Small intestine (tissue), 7 donors: ENCODE measurements at regions not wholly inside any gene's neighbourhood (a gene's known extent, or its start where the extent isn't known, plus 50 kb on each side); places are given as distances from the start of the nearest gene placed in this dataset.

ENCODE experiments used
- DNase-seq, 2 donors: peaks; one replicate each; pipeline versions ENCODE4 v3.0.0 to v3.0.0-alpha.2; 2013
- FAIRE-seq: peaks from 2 replicates; lab custom pipeline; 2012; peaks lifted over from hg19 to GRCh38; lab: Jason Lieb, UNC
- H3K27ac ChIP-seq, 3 donors: one replicate each; pipeline ENCODE4 v1.5.1; 2013; ENCODE audit warnings: low read length in 2 of 3, mild to moderate bottlenecking in 2 of 3, control low read depth in 1 of 3, inconsistent platforms in 1 of 3, low read depth in 1 of 3, moderate library complexity in 1 of 3
- H3K27me3 ChIP-seq, 3 donors: one replicate each; pipeline ENCODE4 v1.6.1; 2013; ENCODE audit warnings: low read length in 3 of 3, inconsistent platforms in 1 of 3; ENCODE audit not compliant: control insufficient read depth in 3 of 3, insufficient read depth in 3 of 3
- H3K36me3 ChIP-seq, 3 donors: one replicate each; pipeline ENCODE4 v1.6.1; 2013; ENCODE audit warnings: low read length in 3 of 3, inconsistent platforms in 1 of 3, low read depth in 1 of 3, mild to moderate bottlenecking in 1 of 3, moderate library complexity in 1 of 3; ENCODE audit not compliant: control insufficient read depth in 3 of 3, insufficient read depth in 2 of 3
- H3K4me1 ChIP-seq, 3 donors: one replicate each; pipeline ENCODE4 v1.6.1; 2013; ENCODE audit warnings: low read length in 2 of 3, inconsistent platforms in 1 of 3, low read depth in 1 of 3, mild to moderate bottlenecking in 1 of 3, moderate library complexity in 1 of 3; ENCODE audit not compliant: control insufficient read depth in 3 of 3, insufficient read depth in 2 of 3
- H3K4me3 ChIP-seq, 3 donors: one replicate each; pipeline ENCODE4 v1.5.1; 2013; ENCODE audit warnings: low read length in 3 of 3, control low read depth in 1 of 3, inconsistent platforms in 1 of 3, low read depth in 1 of 3, mild to moderate bottlenecking in 1 of 3, moderate library complexity in 1 of 3
- H3K9me3 ChIP-seq, 2 donors: one replicate each; pipeline ENCODE4 v1.6.1; 2013; ENCODE audit warnings: low read depth in 1 of 2, low read length in 1 of 2; ENCODE audit not compliant: control insufficient read depth in 2 of 2, insufficient read depth in 1 of 2
- WGBS, 3 donors: extraction: QIAGEN DNeasy Blood & Tissue Kit; methylation state at CpG; one replicate each; pipeline ENCODE4 v1.1.7; 2013; 5-methylcytosine and 5-hydroxymethylcytosine counted together
- donor health status: healthy with polysubstance abuse.
- donor health status: control.
- donor health status: control.
- donor health status: Bipolar disorder and iron deficiency.
- donor health status: healthy.

DNA sequence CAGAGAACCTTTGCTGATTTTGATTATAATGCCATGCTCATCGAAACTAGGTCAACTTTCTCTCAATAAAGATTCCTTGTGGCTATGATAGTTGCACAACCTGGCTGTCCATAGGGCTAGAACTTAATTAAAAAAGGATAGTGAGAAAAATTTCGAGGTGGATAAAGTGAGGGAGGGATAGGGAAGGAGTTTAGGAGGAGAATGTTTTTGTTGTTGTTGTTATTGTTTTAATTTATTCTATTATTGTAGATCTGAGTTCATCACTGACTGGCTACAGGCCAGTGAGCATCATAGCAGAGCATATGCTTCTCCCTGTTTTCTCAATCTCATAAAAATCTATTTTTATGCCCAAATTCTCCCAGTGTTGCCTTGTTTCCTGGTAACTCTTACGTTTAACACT lies 688.7 kb upstream of the GRM3 start:
- no peak for DNase-seq
- H3K4me1 ChIP-seq: no peaks in the 10 kb centered on the region
- 47 to 55% (median 48%) methylated on average over 3 of the region's 3 CpGs for WGBS, 3 donors
- H3K27ac ChIP-seq: no peak overlapping the region
- no peak for FAIRE-seq
- peaks cover 0 to 2% of the 10 kb centered on the region in 2 donors for H3K9me3 ChIP-seq
- no peaks in the 10 kb centered on the region for H3K27me3 ChIP-seq
- H3K4me3 ChIP-seq: no peak overlapping the region
- H3K36me3 ChIP-seq: no peaks in the 10 kb centered on the region

DNA sequence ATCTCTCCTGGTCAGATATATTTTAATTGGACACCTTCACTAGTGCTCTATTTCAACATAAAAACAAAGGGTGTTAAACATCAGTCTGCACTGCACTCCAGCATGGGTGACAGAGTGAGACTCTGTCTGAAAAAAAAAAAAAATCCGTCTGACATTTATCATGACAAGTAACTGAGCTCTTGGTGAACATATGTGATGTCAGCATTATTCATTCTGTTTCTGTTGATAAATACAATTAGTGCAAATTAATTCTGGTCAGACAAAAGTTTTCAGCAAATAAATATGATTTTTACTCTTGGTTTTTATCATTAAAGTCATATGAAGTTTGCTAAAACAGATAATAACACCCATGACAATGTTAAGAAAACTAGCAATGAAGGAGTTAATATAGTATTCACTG lies 692.8 kb upstream of the GRM3 start:
- DNase-seq (no peak), FAIRE-seq (no peak)
- 59 to 69% (median 61%) methylated on average over 1 of the region's 1 CpG for WGBS, 3 donors

DNA sequence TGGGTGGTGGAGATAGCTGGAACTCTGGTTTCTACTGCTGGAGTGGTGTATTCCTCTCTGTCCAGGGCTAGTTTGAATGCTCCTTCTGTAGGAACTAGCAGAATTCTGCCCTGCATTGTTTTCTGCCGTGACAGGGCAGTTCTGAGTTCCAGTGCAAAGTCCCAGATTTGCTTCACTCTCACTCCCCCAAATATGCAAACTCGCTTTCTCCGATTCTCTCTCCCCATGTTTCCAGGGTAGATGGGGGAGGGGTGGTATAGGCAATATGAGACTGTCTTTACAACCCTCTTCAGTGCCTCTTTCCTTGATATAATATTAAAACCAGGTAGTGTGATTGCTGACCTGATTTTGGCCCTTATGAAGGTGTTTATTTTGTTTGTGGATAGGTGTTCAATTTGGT lies 693.3 kb upstream of the GRM3 start:
- Histone ChIP-seq H3K9me3 (peaks cover 2 to 8% of the 10 kb centered on the region in 2 donors), H3K27ac (no peak overlapping the region), H3K36me3 (no peaks in the 10 kb centered on the region), H3K4me1 (no peaks in the 10 kb centered on the region), H3K4me3 (no peak overlapping the region), H3K27me3 (no peaks in the 10 kb centered on the region)
- DNase-seq (no peak), FAIRE-seq (no peak)
- WGBS, 3 donors: 71 to 80% (median 74%) methylated on average over 3 of the region's 3 CpGs

More for the DNA sequence above, 692.8 kb upstream of the GRM3 start:
- Histone ChIP-seq H3K9me3 (peaks cover 2 to 8% of the 10 kb centered on the region in 2 donors), H3K27ac (no peak overlapping the region), H3K4me1 (no peaks in the 10 kb centered on the region), H3K4me3 (no peak overlapping the region), H3K27me3 (no peaks in the 10 kb centered on the region), H3K36me3 (no peaks in the 10 kb centered on the region)

DNA sequence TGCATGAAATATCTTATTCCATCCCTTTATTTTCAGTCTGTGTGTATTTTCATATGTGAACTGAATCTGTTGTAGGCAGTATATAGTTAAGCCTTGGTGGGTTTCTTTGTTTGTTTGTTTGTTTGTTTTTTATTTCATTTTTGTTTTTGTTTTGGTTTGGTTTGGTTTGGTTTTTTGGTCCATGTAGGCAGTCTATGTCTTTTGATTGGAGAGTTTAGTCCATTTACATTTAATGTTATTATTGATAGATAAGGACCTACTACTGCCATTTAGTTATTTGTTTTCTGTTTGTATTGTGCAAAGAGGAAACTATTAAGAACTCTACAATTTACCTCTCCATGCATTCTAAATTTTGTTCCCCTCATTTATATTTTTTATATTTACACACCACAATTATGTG lies 695.9 kb upstream of the GRM3 start:
- Histone ChIP-seq H3K4me3 (no peak overlapping the region), H3K4me1 (no peaks in the 10 kb centered on the region), H3K27me3 (no peaks in the 10 kb centered on the region), H3K27ac (no peak overlapping the region), H3K36me3 (no peaks in the 10 kb centered on the region), H3K9me3 (peaks cover 2 to 8% of the 10 kb centered on the region in 2 donors)
- FAIRE-seq: no peak
- no peak for DNase-seq

DNA sequence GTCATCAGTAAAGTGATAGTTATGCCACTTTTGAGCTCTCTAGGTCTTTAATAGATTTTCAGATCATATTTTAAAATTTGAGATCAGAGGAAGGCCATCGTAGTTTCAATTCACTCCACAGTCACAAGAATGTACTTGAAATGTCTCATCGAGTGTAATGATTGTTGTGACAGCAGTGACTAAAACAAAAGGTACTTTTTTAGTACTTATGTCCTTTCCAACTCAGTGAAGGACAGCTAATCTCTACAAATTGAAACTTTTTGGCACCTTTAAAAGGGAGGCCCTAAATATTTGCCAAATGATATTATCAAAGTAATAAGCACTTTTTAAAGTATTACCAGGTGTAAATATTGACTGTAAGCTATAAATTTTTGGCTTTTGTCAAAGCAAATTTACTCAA lies 702.9 kb upstream of the GRM3 start:
- Histone ChIP-seq H3K27ac (no peak overlapping the region), H3K36me3 (no peaks in the 10 kb centered on the region), H3K27me3 (no peaks in the 10 kb centered on the region), H3K4me1 (no peaks in the 10 kb centered on the region), H3K4me3 (no peak overlapping the region), H3K9me3 (no peaks in the 10 kb centered on the region)
- FAIRE-seq (no peak), DNase-seq (no peak)
- 60 to 76% (median 63%) methylated on average over 2 of the region's 2 CpGs for WGBS, 3 donors

DNA sequence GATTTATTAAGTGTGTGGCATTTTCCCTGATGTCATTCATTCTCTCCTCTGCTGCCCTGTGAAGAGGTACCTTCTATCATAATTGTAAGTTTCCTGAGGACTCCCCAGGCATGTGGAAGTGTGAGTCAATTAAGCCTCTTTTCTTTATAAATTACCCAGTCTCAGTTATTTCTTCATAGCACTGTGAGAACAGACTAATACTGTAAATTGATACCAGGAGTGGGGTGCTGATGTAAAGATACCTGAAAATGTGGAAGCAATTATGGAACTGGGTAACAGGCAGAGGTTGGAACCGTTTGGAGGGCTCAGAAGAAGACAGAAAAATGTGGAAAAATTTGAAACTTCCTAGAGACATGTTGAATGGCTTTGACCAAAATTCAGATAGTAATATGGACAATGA lies 711.8 kb upstream of the GRM3 start:
- DNase-seq (no peak), FAIRE-seq (no peak)
- Histone ChIP-seq H3K9me3 (peaks cover 0 to 7% of the 10 kb centered on the region in 2 donors), H3K27ac (no peak overlapping the region), H3K4me3 (no peak overlapping the region), H3K36me3 (no peaks in the 10 kb centered on the region), H3K4me1 (no peaks in the 10 kb centered on the region), H3K27me3 (no peaks in the 10 kb centered on the region)
- WGBS, 3 donors: 20 to 52% (median 26%) methylated on average over 1 of the region's 1 CpG

DNA sequence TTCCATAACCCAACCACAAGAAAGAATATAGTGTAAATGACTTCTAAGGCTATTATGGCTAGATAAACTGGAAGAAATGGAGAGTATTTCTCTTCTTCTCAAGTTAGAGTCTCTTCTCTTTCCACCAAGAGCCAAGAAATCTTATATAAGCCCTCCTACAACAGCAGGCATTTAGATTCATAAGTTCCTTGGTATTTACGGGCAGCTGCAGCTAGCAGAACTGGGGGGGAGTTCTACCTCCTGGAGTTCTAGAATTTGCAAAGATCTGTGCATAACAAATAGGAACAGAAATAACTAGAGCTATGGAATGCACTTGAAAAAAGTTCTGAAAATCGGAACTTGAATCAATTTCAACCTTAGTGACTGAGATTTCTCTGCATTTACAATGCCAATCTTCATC lies 715.2 kb upstream of the GRM3 start:
- FAIRE-seq: no peak
- Histone ChIP-seq H3K9me3 (peaks cover 0 to 7% of the 10 kb centered on the region in 2 donors), H3K4me3 (no peak overlapping the region), H3K27me3 (no peaks in the 10 kb centered on the region), H3K27ac (no peak overlapping the region), H3K36me3 (no peaks in the 10 kb centered on the region), H3K4me1 (no peaks in the 10 kb centered on the region)
- DNase-seq: no peak
- 49 to 61% (median 51%) methylated on average over 2 of the region's 2 CpGs for WGBS, 3 donors

DNA sequence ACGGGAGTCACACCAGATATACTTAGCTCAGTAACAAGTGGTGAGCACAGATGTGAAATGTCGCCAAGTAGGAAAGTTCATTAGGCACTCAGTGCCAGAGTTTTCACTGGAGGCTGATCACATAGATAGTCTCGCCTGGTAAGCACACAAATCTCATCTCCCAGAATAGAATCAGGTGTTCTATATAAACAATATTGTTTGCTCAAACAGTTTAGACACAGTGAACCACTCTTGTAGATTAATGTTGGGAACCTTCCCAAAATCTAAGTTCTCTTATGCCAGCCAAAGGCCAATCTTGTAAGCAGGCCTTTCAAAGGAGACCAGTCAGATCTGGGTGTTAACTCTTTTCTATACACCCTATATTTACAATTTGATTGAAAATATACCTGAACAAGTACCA lies 716.5 kb upstream of the GRM3 start:
- Histone ChIP-seq H3K4me3 (no peak overlapping the region), H3K27ac (no peak overlapping the region), H3K9me3 (peaks cover 0 to under 1% of the 10 kb centered on the region in 2 donors), H3K36me3 (no peaks in the 10 kb centered on the region), H3K4me1 (no peaks in the 10 kb centered on the region), H3K27me3 (no peaks in the 10 kb centered on the region)
- FAIRE-seq (no peak), DNase-seq (no peak)
- 50 to 61% (median 56%) methylated on average over 3 of the region's 3 CpGs for WGBS, 3 donors

DNA sequence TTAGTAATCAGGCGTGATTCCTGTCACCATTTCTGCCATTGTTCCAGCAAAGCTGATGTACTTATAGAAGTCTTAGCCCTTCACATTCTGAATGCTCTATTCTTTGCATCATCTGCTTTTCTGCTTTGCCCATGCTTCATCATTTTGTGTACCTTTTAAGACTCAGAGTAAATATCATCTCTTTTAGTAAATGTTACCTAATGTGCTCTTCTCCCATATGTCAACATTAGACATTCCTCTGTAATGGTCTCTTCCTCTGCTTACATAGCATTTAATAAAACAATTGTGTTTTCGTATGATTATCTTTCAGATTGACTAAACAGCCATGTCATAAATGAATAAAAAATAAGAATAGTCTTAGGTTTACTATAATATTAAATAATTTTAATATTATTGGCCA lies 719.6 kb upstream of the GRM3 start:
- Histone ChIP-seq H3K9me3 (no peaks in the 10 kb centered on the region), H3K27me3 (no peaks in the 10 kb centered on the region), H3K36me3 (no peaks in the 10 kb centered on the region), H3K4me3 (no peak overlapping the region), H3K27ac (no peak overlapping the region), H3K4me1 (no peaks in the 10 kb centered on the region)
- FAIRE-seq (no peak), DNase-seq (no peak)
- WGBS, 3 donors: 55 to 64% (median 56%) methylated on average over 2 of the region's 2 CpGs
